ENCODE measurements at regions not wholly inside any gene's neighbourhood (a gene's known extent, or its start where the extent isn't known, plus 50 kb on each side); places are given as distances from the start of the nearest gene placed in this dataset.
A peak's percentile ranks its signal among the peaks of the same experiment; 100 is the strongest.
"Not testable (repeated sequence)": the region's sequence is repeated elsewhere in the genome, so short reads cannot be mapped to it uniquely, and the experiment has no call there.

GRCh38 chr6:144429753-144430152 lies 144.6 kb downstream of the UTRN start:
- H3K36me3 ChIP-seq, result peaks cover 0 to 64% of the 10 kb centered on the region in 2 donors
- H3K27me3 ChIP-seq, result no peaks in the 10 kb centered on the region
- H3K4me1 ChIP-seq, result no peaks in the 10 kb centered on the region
- intact Hi-C loops (cut with DNase I), result no loop called here
- no peak for TF ChIP-seq CTCF (IDR thresholded peaks at IDR 0.05)
- H3K27ac ChIP-seq, result no peak overlapping the region
- DNase-seq (no peak), ATAC-seq (no peak)
- H3K4me3 ChIP-seq, result no peak overlapping the region
- H3K9me3 ChIP-seq, result no peaks in the 10 kb centered on the region

- ATAC-seq; intact Hi-C loops (cut with DNase I): not testable (repeated sequence)
Measured at GRCh38 chr6:144433446-144433845, 148.3 kb downstream of the UTRN start.

GRCh38 chr6:144434308-144434990 lies 149.3 kb downstream of the UTRN start:
- Histone ChIP-seq H3K36me3 (peaks cover 0 to 66% of the 10 kb centered on the region in 2 donors), H3K9me3 (no peaks in the 10 kb centered on the region), H3K27me3 (no peaks in the 10 kb centered on the region), H3K4me1 (no peaks in the 10 kb centered on the region), H3K27ac (no peak overlapping the region), H3K4me3 (no peak overlapping the region)
- ATAC-seq (peak; percentile 75), DNase-seq (no peak)
- intact Hi-C loops (cut with DNase I), result no loop called here
- no peak for TF ChIP-seq CTCF (IDR thresholded peaks at IDR 0.05)

More at GRCh38 chr6:144433446-144433845, 148.3 kb downstream of the UTRN start:
- H3K27me3 ChIP-seq, H3K27ac ChIP-seq, H3K4me1 ChIP-seq, DNase-seq, H3K9me3 ChIP-seq, H3K4me3 ChIP-seq: not testable (repeated sequence)
- peaks cover 0 to 66% of the 10 kb centered on the region in 2 donors for H3K36me3 ChIP-seq

- TF ChIP-seq CTCF (IDR thresholded peaks at IDR 0.05), result no peak
- DNase-seq (no peak), ATAC-seq (no peak)
- no peaks in the 10 kb centered on the region for H3K27me3 ChIP-seq
- intact Hi-C loops (cut with DNase I), result no loop called here
- no peaks in the 10 kb centered on the region for H3K4me1 ChIP-seq
- no peak overlapping the region for H3K4me3 ChIP-seq
- H3K27ac ChIP-seq, result no peak overlapping the region
- peaks cover 3 to 66% of the 10 kb centered on the region in 2 donors for H3K36me3 ChIP-seq
- H3K9me3 ChIP-seq, result no peaks in the 10 kb centered on the region
Measured at GRCh38 chr6:144435602-144436426, 150.7 kb downstream of the UTRN start.

- Histone ChIP-seq H3K27ac (no peak overlapping the region), H3K36me3 (peaks cover 9 to 66% of the 10 kb centered on the region in 2 donors), H3K4me1 (no peaks in the 10 kb centered on the region), H3K27me3 (no peaks in the 10 kb centered on the region), H3K4me3 (no peak overlapping the region), H3K9me3 (peaks cover 0 to 8% of the 10 kb centered on the region in 2 donors)
- no peak for DNase-seq
- ATAC-seq, result no peak
- intact Hi-C loops (cut with DNase I), result no loop called here
- TF ChIP-seq CTCF (IDR thresholded peaks at IDR 0.05), result no peak
Measured at GRCh38 chr6:144437105-144437504, 152.0 kb downstream of the UTRN start.
